ENCODE measurements at regions not wholly inside any gene's neighbourhood (a gene's known extent, or its start where the extent isn't known, plus 50 kb on each side); places are given as distances from the start of the nearest gene placed in this dataset.
A peak's percentile ranks its signal among the peaks of the same experiment; 100 is the strongest.
"Not testable (repeated sequence)": the region's sequence is repeated elsewhere in the genome, so short reads cannot be mapped to it uniquely, and the experiment has no call there.

DNA sequence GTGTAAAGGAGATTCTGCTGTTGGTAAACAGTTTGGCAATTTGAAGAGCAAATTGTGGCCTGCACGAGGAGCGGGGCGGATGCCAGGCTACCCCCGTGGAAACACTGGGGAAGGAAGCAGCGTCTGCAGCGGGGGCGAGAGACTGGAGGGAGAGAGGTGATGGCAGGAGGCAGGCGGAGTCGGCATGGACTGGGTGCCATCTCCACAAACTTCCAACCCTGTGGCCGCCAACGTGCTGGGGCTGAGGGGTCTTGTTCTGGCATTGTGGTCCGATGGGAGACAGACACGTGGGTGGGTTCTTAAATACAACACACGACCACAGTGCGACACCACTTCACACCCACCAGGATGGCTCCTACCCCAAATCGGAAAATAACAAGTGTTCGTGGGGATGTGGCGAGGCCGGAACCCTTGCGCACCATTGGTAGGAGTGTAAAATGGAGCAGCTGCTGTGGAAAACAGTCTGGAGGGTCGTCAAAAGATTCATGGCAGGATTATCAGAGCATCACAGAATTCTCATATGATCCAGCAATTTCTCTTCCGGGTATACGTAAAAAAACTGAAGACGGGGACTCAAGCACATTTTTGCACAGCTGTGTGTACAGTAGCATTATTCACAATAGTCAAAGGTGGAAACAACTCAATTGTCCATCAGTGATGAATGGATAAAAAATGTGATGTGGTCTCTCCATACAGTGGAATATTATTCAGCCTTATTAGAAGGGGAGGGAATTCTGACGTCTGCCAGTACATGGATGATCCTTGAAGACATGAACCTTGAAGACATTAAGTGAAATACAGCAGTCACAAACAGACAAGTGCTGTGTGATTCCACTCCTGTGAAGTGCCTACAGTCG, 82.4 kb upstream of the HPCAL1 start:
- in situ Hi-C loops (cut with HindIII; ENCODE audit: low pct_ligation_motif_present, low pct_unique_long_range_greater_than_20kb, low sequenced_read_pairs) = no loop called here
- DNase-seq = no peak

DNA sequence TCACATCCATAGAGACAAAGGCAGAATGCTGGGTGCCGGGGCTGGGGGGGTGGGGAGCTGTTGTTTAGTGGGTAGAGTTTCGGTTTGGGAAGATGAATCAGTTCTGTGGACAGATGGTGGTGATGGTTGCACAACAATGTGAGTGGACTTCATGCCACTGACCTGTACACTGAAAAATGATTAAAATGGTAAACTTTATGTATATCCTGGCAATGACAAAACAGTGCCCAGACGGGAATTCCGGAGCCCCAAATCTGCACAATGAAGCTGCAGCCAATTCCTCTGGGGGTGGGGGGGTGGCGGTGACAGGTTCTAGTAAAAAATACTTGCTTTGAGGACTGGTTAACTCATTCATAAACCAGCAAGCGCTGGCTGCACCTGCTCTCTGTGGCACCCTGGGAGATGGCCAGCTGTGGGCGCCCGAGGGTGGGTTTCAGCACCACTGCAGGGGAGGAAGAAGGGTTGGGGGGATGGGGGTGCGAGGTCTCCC, 81.8 kb upstream of the HPCAL1 start:
- in situ Hi-C loops (cut with HindIII; ENCODE audit: low pct_ligation_motif_present, low pct_unique_long_range_greater_than_20kb, low sequenced_read_pairs) = no loop called here
- DNase-seq = peak; percentile 29

DNA sequence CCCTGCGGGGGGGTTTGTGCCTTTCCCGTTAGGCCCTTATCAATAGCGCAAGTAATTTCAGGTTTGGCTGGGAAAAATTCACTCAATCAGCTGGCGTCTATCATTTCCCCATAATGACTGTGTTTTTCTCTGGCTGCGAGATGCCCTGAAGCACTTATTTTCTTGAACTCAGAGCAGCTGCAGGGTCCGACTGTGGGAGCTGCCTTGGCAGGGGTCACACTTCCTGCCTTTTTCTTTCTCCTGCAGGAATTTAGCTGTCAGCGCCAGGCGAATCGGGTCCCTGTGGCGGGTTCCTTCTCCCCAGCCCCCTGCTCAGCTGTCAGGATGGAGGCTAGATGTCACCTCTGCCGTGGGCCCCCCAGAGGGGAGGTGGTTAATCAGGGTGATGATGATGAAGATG, 81.3 kb upstream of the HPCAL1 start:
- in situ Hi-C loops (cut with HindIII; ENCODE audit: low pct_ligation_motif_present, low pct_unique_long_range_greater_than_20kb, low sequenced_read_pairs) = no loop called here

DNA sequence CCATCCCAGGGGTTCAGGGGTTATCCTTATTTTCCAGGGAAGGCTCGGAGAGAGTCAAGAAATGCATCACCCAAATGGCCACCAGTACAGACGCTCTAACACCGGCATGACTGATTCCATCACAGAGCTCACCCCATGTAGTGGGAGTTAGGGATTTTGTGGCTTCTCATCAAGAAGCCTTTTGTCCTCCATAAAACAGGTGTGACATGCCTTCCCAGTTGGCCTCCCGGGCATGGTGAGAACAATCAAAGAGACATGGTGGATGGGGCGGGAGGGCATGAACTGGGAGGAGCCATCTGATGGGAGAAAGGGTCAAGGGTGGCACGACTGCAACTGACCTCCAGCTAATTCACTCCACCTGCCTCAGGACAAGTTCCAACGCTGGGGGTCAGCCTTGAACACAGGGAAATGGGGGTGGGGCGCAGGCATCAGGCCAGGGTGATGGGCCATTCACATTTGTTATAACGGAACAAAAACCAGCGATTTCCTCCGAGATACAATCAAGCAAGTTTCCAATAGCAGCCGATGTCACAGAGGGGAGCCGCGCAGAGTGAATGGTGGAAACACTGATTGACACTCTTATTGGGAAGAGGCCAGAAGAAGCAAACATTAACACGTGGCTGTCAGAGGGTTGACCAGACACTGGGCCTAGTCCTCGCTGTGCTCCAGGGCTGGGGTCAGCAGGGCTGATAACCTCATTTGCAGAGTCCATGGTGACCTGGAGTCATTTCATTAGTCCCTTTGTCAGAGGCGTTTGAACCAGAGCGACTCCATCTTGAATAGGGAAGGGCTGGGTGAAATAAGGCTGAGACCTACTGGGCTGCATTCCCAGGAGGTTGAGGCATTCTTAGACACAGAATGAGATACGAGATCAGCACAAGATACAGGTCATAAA, 80.5 kb upstream of the HPCAL1 start:
- in situ Hi-C loops (cut with HindIII; ENCODE audit: low pct_ligation_motif_present, low pct_unique_long_range_greater_than_20kb, low sequenced_read_pairs) = no loop called here
- DNase-seq = no peak

More for the DNA sequence above, 81.3 kb upstream of the HPCAL1 start:
- DNase-seq = no peak

DNA sequence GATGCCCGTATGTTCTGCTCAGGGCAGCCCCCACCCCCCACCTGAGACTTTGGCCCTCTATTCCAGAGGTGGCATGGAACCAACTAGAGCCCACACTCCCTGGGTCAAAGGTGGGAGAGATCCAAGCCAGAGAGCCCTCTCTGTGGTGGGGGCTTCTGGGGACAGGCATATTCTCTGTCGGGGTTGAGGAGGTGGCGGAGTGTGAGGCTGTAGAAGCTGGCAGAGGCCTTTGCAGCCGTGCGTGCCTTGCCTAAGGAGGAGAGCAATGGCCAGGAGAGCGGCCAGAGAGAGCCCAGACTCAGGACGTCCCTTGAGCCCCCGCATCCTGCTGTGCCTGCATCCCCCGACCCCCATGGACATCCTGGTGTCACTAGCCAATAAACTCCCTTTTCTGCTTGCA, 79.2 kb upstream of the HPCAL1 start:
- DNase-seq = no peak
- in situ Hi-C loops (cut with HindIII; ENCODE audit: low pct_ligation_motif_present, low pct_unique_long_range_greater_than_20kb, low sequenced_read_pairs) = no loop called here

DNA sequence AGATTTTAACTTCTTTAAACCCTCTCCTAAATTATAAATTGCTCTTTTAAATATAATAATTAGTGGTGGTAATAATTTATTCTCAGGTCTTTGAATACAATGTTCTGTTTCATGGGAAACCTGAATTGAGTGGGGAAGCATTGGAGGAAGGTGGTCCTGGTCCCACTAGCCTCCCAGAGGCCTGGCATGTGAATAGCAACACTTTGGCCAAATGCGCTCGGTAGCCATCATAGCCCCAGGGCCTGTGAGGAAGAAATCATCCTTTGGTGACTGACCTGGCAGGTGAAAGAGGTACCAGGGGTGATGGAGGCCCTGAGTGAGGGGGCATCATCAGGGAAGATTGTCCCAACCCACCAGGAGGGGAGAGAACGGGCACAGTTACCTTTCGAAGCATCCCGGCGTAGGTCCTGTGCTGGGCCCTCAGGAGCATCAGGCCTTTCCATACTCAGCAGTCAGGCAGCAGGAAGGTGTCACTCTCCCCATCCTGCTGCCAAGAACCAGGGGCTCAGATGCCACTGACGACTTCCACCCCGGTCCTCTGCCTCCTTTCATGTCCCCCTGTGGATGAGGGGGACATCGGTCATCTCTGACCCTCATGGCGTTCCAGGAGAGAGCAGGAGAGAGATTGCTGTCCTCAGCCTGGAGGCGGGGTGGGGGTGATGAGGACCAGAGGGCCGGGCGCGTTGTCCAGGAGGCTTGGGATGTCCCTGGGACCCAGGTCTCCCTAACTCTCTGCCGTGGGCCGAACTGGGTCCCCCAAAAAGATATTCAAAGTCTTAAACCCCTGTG, 78.6 kb upstream of the HPCAL1 start:
- DNase-seq = no peak
- in situ Hi-C loops (cut with HindIII; ENCODE audit: low pct_ligation_motif_present, low pct_unique_long_range_greater_than_20kb, low sequenced_read_pairs) = no loop called here

DNA sequence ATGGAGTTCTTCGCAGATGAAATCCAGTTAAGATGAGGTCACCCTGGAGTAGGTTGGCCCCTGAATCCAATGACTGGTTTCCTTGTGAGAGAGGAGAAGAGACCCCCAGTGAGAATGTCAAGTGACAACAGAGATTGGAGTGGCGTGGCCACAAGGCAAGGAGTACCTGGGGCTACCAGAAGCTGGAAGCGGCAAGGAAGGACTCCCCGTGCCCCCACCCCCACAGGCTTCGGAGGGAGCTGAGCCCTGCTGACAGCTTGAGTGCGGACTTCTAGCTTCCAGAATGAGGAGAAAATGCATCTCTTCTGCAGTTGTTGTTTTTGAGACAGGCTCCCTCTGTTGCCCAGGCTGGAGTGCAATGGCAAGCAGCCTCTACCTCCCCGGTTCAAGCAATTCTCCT, 78.0 kb upstream of the HPCAL1 start:
- DNase-seq = no peak
- in situ Hi-C loops (cut with HindIII; ENCODE audit: low pct_ligation_motif_present, low pct_unique_long_range_greater_than_20kb, low sequenced_read_pairs) = no loop called here

DNA sequence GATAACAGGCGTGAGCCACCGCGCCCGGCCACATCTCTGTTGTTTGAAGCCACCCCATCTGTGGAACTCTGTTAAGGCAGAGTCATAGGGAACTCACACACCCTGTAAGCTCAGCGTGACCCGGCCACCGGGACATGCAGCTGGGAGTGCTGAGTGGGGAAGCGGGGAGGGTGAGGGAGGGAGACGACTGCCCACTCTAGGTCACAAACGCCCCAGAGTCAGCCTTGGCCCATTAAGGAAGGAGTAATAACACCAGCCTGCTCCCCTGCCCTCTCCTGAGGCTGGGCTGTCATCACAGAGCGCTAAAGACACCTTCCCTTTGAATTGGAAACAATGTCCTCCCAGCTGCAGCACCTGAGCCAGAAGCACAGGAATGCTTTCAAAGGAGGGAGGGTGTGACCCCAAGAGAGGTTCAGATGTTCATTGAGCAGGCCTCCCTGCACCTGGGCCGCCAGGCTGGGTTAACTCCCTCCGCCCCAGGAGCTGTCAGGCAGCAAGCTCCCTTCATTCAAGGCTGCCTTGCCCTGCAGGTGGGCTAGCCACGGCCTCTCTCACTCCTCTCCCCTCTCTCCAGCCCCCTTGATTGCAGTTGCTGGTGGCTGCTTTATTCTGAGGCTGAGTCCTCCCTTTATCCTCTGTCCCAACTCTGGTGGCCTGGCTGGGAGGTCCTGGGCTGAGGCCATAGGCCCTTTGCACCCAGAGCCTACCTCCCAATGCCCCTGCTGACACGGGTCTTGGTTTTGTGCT, 77.2 kb upstream of the HPCAL1 start:
- DNase-seq = no peak
- in situ Hi-C loops (cut with HindIII; ENCODE audit: low pct_ligation_motif_present, low pct_unique_long_range_greater_than_20kb, low sequenced_read_pairs) = no loop called here

DNA sequence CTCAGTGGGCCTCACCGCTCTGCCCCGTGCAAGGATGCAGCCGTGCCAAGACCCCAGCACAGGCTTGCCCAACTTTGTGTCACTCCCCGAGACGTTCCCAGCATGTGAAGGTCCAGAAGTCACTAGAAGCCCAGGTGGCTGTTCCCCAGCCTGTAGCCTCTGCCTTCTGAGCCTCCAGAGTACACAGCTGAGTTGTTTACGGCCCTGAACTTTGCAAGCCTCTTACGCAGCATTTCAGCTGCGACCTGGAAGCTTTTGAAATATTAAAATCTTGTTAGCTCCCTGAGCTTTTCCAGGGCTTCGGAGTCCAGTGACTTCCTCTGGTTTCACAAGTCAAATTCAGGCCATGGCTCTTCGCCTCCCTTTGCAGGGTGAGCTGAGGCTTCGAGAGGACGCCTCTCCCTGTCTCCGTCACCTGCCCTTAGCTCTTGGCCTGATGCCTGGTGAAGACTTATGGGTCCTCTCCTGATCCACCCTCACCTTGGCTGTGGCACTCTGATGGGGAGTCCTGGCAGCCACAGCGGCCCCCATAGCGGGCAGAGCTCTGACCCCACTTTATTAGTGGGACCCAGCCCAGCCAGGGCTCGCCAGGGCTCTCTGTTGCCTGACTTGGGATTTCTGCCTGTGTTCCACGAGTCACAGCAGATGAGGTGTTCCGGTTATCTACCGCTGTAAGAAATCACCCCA, 76.5 kb upstream of the HPCAL1 start:
- DNase-seq = no peak
- in situ Hi-C loops (cut with HindIII; ENCODE audit: low pct_ligation_motif_present, low pct_unique_long_range_greater_than_20kb, low sequenced_read_pairs) = no loop called here

DNA sequence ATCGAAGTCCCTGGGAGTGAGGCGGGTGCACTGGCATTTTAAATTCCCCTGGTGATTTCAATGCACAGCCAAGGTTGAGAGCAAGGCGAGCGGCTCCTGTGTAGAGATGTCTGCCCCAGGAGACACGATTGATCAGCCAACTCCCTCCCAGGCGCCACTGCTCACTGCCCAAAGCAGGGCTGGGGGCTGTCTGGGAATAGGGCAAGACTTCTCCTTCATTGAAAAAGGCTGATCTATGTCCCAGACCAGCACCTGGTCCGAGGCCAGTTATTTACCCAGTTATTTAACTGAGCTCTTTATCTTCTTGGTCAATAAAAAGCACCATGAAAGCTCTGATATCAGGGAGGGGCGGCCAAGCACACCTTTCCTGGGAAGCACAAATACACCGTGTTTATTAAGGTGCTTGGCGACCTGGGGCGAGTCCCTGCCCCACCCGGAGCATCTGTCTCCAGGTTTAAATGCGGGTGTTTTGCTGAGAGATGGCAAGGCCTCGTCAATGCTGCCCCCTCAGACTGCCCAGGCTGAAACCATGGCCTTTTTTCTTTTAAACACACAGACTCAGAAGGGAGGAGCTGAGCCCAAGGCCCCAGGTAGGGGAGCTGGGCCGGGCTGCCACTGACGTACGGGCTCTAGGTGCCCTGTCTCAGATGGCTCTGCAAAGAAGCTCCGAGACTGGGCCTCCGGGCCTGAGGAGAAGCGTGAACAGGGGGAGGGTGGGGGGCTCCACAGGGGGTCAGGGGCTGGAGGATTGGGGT, 73.9 kb upstream of the HPCAL1 start:
- in situ Hi-C loops (cut with HindIII; ENCODE audit: low pct_ligation_motif_present, low pct_unique_long_range_greater_than_20kb, low sequenced_read_pairs) = no loop called here

DNA sequence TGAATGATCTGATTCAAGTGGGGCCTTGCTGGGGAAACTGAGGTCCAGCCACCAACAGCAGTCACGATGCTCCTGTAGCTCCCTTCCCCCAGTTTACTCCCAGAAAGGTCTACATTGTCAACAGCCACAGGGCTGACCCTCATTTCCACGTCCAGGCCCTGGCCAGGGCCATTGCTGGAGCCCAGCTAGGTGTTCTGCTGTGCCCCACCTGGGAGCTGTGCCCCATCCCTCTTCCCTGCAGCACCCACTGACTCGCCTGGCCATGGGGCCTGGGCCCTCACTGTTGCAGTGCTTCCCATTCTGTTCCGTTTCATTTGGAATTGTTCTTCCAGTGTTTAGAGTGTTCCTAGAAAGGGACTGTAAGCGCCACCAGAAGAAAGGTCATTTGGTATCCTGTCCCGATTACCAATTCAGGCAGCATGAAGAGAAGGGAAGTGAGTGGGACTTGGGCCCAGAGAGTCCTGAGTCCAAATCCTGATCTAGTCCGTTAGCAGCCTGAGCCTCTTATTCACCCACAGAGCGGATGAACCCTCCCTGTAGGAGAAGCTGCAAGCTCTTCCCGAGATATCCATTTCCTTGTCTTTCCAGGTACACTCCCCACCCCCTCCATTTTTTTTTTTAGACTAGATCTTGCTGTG, 73.1 kb upstream of the HPCAL1 start:
- in situ Hi-C loops (cut with HindIII; ENCODE audit: low pct_ligation_motif_present, low pct_unique_long_range_greater_than_20kb, low sequenced_read_pairs) = no loop called here
- no peak for DNase-seq

More for the DNA sequence above, 73.9 kb upstream of the HPCAL1 start:
- no peak for DNase-seq

DNA sequence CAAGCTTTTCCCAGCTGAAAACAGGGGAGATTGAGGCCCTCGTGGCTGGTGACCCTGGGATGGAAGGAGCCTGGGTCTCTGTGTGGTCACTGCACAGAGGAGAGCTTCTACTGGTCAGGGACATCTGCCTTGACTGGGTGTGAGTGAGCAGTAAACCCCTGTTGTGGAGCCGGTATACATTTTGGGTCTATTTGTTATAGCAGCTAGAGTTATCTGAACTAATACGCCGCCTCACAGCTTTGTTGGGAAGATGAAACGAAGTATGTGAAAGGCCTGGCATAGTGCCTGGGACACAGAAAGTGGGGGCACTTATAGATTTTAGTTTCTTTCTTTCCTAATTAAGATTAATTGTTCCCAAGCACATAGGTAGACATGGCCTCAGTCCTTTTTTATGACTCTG, 72.2 kb upstream of the HPCAL1 start:
- in situ Hi-C loops (cut with HindIII; ENCODE audit: low pct_ligation_motif_present, low pct_unique_long_range_greater_than_20kb, low sequenced_read_pairs) = no loop called here

DNA sequence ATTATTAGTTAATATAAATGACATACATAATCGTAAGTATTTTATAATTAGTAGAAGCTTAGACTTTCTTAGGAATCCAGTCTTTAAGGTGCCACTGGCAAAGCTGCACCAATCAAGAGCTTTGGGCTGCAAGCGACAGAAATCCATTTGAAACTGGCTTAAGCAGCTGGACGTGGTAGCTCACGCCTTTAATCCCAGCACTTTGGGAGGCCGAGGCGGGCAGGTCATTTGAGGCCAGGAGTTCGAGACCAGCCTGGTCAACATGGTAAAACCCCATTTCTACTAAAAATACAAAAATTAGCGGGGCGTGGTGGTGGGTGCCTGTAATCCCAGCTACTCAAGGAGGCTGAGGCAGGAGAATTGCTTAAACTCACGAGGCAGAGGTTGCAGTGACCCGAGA, 71.8 kb upstream of the HPCAL1 start:
- in situ Hi-C loops (cut with HindIII; ENCODE audit: low pct_ligation_motif_present, low pct_unique_long_range_greater_than_20kb, low sequenced_read_pairs); DNase-seq: not testable (repeated sequence)

More for the DNA sequence above, 72.2 kb upstream of the HPCAL1 start:
- no peak for DNase-seq

DNA sequence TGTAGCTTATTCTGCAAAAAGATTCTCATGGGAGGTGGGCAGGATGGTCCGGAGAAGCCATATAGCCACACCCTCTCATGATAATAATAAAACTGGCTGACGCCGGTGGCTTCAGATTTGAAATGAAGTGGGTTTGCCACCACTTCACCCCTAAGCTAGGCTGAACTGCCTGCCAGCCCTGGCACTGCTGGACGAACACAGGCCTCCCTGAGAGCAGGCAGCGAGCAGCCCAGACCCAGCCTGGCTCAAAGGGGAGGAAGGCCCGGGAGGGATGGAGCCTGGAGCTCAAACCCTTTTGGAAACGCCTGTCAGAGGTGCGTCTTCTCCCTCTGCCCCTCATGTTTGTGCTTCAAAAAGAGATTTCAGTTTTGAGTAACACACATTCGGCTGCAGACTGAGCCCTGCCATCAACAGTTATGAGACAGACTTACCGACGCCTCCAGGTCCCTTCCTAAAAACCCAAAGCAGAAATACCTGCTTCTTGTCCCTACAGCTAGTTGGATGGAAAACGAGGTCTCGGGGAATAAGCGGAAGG, 71.1 kb upstream of the HPCAL1 start:
- no peak for DNase-seq
- in situ Hi-C loops (cut with HindIII; ENCODE audit: low pct_ligation_motif_present, low pct_unique_long_range_greater_than_20kb, low sequenced_read_pairs) = no loop called here

DNA sequence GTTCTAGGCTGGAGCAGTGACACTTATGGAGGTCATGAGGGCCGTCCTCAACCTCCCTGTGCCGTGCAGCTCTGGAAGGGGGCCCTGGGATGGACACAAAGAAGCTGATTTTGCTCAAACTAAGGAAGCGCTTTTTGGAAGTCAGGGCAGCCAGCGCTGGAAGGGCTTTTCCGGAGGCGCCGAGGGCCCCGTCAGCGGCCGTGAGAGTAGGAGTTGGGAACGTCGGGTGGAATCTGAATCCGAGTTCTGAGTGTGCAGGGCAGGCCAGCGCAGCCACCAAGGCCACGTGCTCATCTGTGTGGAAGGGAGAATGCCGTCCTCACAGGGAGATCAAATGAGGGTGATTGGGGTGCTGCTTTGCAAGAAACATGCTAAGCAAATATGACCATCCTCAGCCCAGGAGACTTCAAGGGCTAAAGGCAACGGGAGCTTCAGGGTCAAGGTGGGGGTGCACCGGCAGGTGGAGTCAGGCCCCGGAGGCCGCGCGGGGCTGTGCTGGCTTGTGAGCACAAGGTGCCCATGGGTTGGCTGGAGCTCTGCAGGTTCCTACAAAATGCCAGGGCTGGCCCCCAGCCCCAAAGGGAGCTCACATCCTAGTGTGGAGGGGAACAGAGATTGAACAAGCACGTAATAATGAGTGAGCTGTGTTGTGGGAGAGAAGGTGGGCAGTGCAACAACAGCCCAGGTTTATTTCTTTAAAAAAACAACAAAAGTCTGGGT, 70.4 kb upstream of the HPCAL1 start:
- no peak for DNase-seq
- in situ Hi-C loops (cut with HindIII; ENCODE audit: low pct_ligation_motif_present, low pct_unique_long_range_greater_than_20kb, low sequenced_read_pairs) = no loop called here

Data from ACHN (cell line).